Psoas muscle (tissue), 7 donors: ENCODE measurements at regions not wholly inside any gene's neighbourhood (a gene's known extent, or its start where the extent isn't known, plus 50 kb on each side); places are given as distances from the start of the nearest gene placed in this dataset.

Experiments
- ATAC-seq, 4 donors: fragments of 200-7000 bp; cut with Tn5 transposase; one replicate each; pipeline ENCODE4 v1.9.1; 2020; ENCODE audit warnings: moderate library complexity in 3 of 4, mild to moderate bottlenecking in 2 of 4
- DNase-seq, 2 donors: peaks; one replicate each; pipeline ENCODE4 v3.0.0-alpha.2; 2020
- H3K27ac ChIP-seq: fragments of 200-600 bp; one replicate; pipeline ENCODE4 v1.8.0; 2022
- H3K27me3 ChIP-seq, 3 donors: fragments of 200-600 bp in 1 of 3; one replicate each; pipeline versions ENCODE4 v1.6.1 to v1.8.0; 2013 to 2022; ENCODE audit warnings: low read length in 2 of 3, mild to moderate bottlenecking in 2 of 3, moderate library complexity in 1 of 3; ENCODE audit not compliant: insufficient read depth in 3 of 3
- H3K36me3 ChIP-seq, 2 donors: fragments of 200-600 bp in 1 of 2; one replicate each; pipeline versions ENCODE4 v1.6.1 to v1.8.0; 2013 to 2022; ENCODE audit warnings: low read depth in 1 of 2, mild to moderate bottlenecking in 1 of 2, moderate library complexity in 1 of 2; ENCODE audit not compliant: insufficient read depth in 1 of 2
- H3K4me1 ChIP-seq: fragments of 200-600 bp; one replicate; pipeline ENCODE4 v1.8.0; 2022
- H3K4me3 ChIP-seq: fragments of 200-600 bp; one replicate; pipeline ENCODE4 v1.8.0; 2022; ENCODE audit warnings: mild to moderate bottlenecking
- H3K9me3 ChIP-seq: fragments of 200-600 bp; one replicate; pipeline ENCODE4 v1.8.0; 2022
- CTCF ChIP-seq: fragments of 200-600 bp; IDR thresholded peaks from one replicate; pipeline ENCODE4 v1.8.0; 2022; ENCODE audit warnings: antibody characterized with exemption
- WGBS, 3 donors: extraction: QIAGEN DNeasy Blood & Tissue Kit; methylation state at CpG; one replicate each; pipeline versions ENCODE4 v1.1.6 to v1.1.7; 2013; 5-methylcytosine and 5-hydroxymethylcytosine counted together
- intact Hi-C, 2 donors: fragments of 100-400 bp; cut with DNase I; formaldehyde crosslinking; loops; one replicate each; pipeline versions ENCODE4 v1.11.0 to v1.14.2; 2022
- donor health status: healthy with polysubstance abuse.
- donor health status: DM: no; HTN: no; CAD: no; lungs with moderate emphysema.
- donor health status: Bipolar disorder and iron deficiency.
- donor health status: healthy.
- donor health status: DM: yes; HTN: yes; CAD: no.
- donor health status: DM: no; HTN: no; CAD: no.
- donor health status: DM: yes; HTN: yes; CAD: no.

- DNase-seq = no peak
- no peaks in the 10 kb centered on the region for H3K27me3 ChIP-seq
- no peaks in the 10 kb centered on the region for H3K9me3 ChIP-seq
- no peak for ATAC-seq
- no peak for TF ChIP-seq CTCF
- intact Hi-C loops = no loop called here
- no peak overlapping the region for H3K4me3 ChIP-seq
- H3K36me3 ChIP-seq = no peaks in the 10 kb centered on the region
- no peak overlapping the region for H3K27ac ChIP-seq
- 86 to 89% (median 87%) methylated on average over 14 of the region's 14 CpGs for WGBS, 3 donors
- H3K4me1 ChIP-seq = no peaks in the 10 kb centered on the region
These were observed 73.9 kb downstream of the TEX29 start for GRCh38 chr13:111394211-111394922.

- WGBS, 3 donors = 85 to 88% (median 88%) methylated on average over 9 of the region's 9 CpGs
- H3K27ac ChIP-seq = no peak overlapping the region
- H3K4me1 ChIP-seq = no peaks in the 10 kb centered on the region
- TF ChIP-seq CTCF = no peak
- H3K4me3 ChIP-seq = no peak overlapping the region
- no peaks in the 10 kb centered on the region for H3K36me3 ChIP-seq
- H3K27me3 ChIP-seq = no peaks in the 10 kb centered on the region
- intact Hi-C loops = no loop called here
- no peak for ATAC-seq
- no peak for DNase-seq
- H3K9me3 ChIP-seq = no peaks in the 10 kb centered on the region
These were observed 75.3 kb downstream of the TEX29 start for GRCh38 chr13:111395511-111396393.

- Histone ChIP-seq H3K27me3 (no peaks in the 10 kb centered on the region), H3K27ac (no peak overlapping the region), H3K36me3 (no peaks in the 10 kb centered on the region), H3K4me1 (no peaks in the 10 kb centered on the region), H3K4me3 (no peak overlapping the region), H3K9me3 (no peaks in the 10 kb centered on the region)
- intact Hi-C loops = no loop called here
- no peak for TF ChIP-seq CTCF
- no peak for DNase-seq
- WGBS, 3 donors = 81 to 92% (median 87%) methylated on average over 12 of the region's 12 CpGs
- ATAC-seq = no peak
These were observed 76.0 kb downstream of the TEX29 start for GRCh38 chr13:111396457-111396856.

- no peaks in the 10 kb centered on the region for H3K27me3 ChIP-seq
- WGBS, 3 donors = 91 to 93% (median 91%) methylated on average over 25 of the region's 25 CpGs
- no peaks in the 10 kb centered on the region for H3K9me3 ChIP-seq
- no peaks in the 10 kb centered on the region for H3K36me3 ChIP-seq
- no peaks in the 10 kb centered on the region for H3K4me1 ChIP-seq
- no peak overlapping the region for H3K4me3 ChIP-seq
- TF ChIP-seq CTCF = no peak
- intact Hi-C loops = no loop called here
- H3K27ac ChIP-seq = no peak overlapping the region
- DNase-seq = no peak
- no peak for ATAC-seq
These were observed 76.9 kb downstream of the TEX29 start for GRCh38 chr13:111397202-111397880.
